ENCODE measurements at regions not wholly inside any gene's neighbourhood (a gene's known extent, or its start where the extent isn't known, plus 50 kb on each side); places are given as distances from the start of the nearest gene placed in this dataset.

GRCh38 chr10:43970717-43971116 lies 322.0 kb upstream of the ZNF32 start:
- no peak for ATAC-seq
- no peak for TF ChIP-seq TSHZ2 (CRISPR knock-in tag; IDR thresholded peaks at IDR 0.05)
- no peak for TF ChIP-seq ZNF565 (CRISPR knock-in tag; conservative IDR thresholded peaks at IDR 0.05; ENCODE audit: low read depth)
- TF ChIP-seq GLIS3 (CRISPR knock-in tag; IDR thresholded peaks at IDR 0.05), result no peak
- no peak for TF ChIP-seq ESRRG (CRISPR knock-in tag; IDR thresholded peaks at IDR 0.05)
- TF ChIP-seq ZFP3 (CRISPR knock-in tag; IDR thresholded peaks at IDR 0.05), result no peak
- no peak for TF ChIP-seq OSR1 (CRISPR knock-in tag; IDR thresholded peaks at IDR 0.05)
- TF ChIP-seq SNAI2 (CRISPR knock-in tag; IDR thresholded peaks at IDR 0.05), result no peak
- TF ChIP-seq CREB5 (CRISPR knock-in tag; IDR thresholded peaks at IDR 0.05; ENCODE audit: low read depth), result no peak
- TF ChIP-seq BACH2 (CRISPR knock-in tag; IDR thresholded peaks at IDR 0.05; ENCODE audit: borderline replicate concordance), result no peak
- TF ChIP-seq TCF4 (CRISPR knock-in tag; IDR thresholded peaks at IDR 0.05; ENCODE audit: borderline replicate concordance), result no peak
- no peak for TF ChIP-seq POU6F1 (CRISPR knock-in tag; IDR thresholded peaks at IDR 0.05; ENCODE audit: borderline replicate concordance, low read depth)
- TF ChIP-seq ZNF8 (CRISPR knock-in tag; IDR thresholded peaks at IDR 0.05), result no peak
- TF ChIP-seq ZFP30 (CRISPR knock-in tag; IDR thresholded peaks at IDR 0.05), result no peak
- no peak for TF ChIP-seq CSRNP3 (CRISPR knock-in tag; IDR thresholded peaks at IDR 0.05)
- no peak for TF ChIP-seq PPARA (CRISPR knock-in tag; IDR thresholded peaks at IDR 0.05; ENCODE audit: borderline replicate concordance)
- no peak for TF ChIP-seq CSDC2 (CRISPR knock-in tag; IDR thresholded peaks at IDR 0.05)
- TF ChIP-seq ISL1 (CRISPR knock-in tag; IDR thresholded peaks at IDR 0.05), result no peak
- TF ChIP-seq TOX (CRISPR knock-in tag; IDR thresholded peaks at IDR 0.05; ENCODE audit: borderline replicate concordance), result no peak
- no peak for TF ChIP-seq RARB (CRISPR knock-in tag; IDR thresholded peaks at IDR 0.05)

GRCh38 chr10:43970018-43970698 lies 321.5 kb upstream of the ZNF32 start:
- ATAC-seq, result no peak
- no peak for TF ChIP-seq ESRRG (CRISPR knock-in tag; IDR thresholded peaks at IDR 0.05)
- TF ChIP-seq OSR1 (CRISPR knock-in tag; IDR thresholded peaks at IDR 0.05), result no peak
- no peak for TF ChIP-seq ZC3H10 (CRISPR knock-in tag; IDR thresholded peaks at IDR 0.05)
- no peak for TF ChIP-seq RARB (CRISPR knock-in tag; IDR thresholded peaks at IDR 0.05)
- no peak for TF ChIP-seq POU6F1 (CRISPR knock-in tag; IDR thresholded peaks at IDR 0.05; ENCODE audit: borderline replicate concordance, low read depth)
- no peak for TF ChIP-seq ZFP3 (CRISPR knock-in tag; IDR thresholded peaks at IDR 0.05)
- TF ChIP-seq GLIS3 (CRISPR knock-in tag; IDR thresholded peaks at IDR 0.05), result no peak
- no peak for TF ChIP-seq ZNF565 (CRISPR knock-in tag; conservative IDR thresholded peaks at IDR 0.05; ENCODE audit: low read depth)
- TF ChIP-seq CREB5 (CRISPR knock-in tag; IDR thresholded peaks at IDR 0.05; ENCODE audit: low read depth), result no peak
- no peak for TF ChIP-seq ARNTL (CRISPR knock-in tag; IDR thresholded peaks at IDR 0.05; ENCODE audit: borderline replicate concordance, low read depth)
- TF ChIP-seq BACH2 (CRISPR knock-in tag; IDR thresholded peaks at IDR 0.05; ENCODE audit: borderline replicate concordance), result no peak
- no peak for TF ChIP-seq ZNF8 (CRISPR knock-in tag; IDR thresholded peaks at IDR 0.05)
- no peak for TF ChIP-seq TSHZ2 (CRISPR knock-in tag; IDR thresholded peaks at IDR 0.05)
- no peak for TF ChIP-seq TCF4 (CRISPR knock-in tag; IDR thresholded peaks at IDR 0.05; ENCODE audit: borderline replicate concordance)
- TF ChIP-seq ZFP30 (CRISPR knock-in tag; IDR thresholded peaks at IDR 0.05), result no peak
- no peak for TF ChIP-seq CSRNP3 (CRISPR knock-in tag; IDR thresholded peaks at IDR 0.05)

Data from SK-N-SH treated with all-trans-retinoic acid at 6 μM for 48 hours (cell line).